H9 (cell line): ENCODE measurements at regions not wholly inside any gene's neighbourhood (a gene's known extent, or its start where the extent isn't known, plus 50 kb on each side); places are given as distances from the start of the nearest gene placed in this dataset.

Experiments
- DNase-seq: peaks from one replicate; pipeline ENCODE4 v3.0.0-alpha.2; 2017
- H2AFZ ChIP-seq: one replicate; pipeline ENCODE4 v1.6.1; 2013; ENCODE audit warnings: mild to moderate bottlenecking, low read length, control low read depth, moderate library complexity
- H2AK5ac ChIP-seq: 2 replicates; pipeline ENCODE4 v1.6.1; 2013; ENCODE audit warnings: low read length, control low read depth, mixed read lengths; ENCODE audit not compliant: insufficient read length
- H2BK120ac ChIP-seq: one replicate; pipeline ENCODE4 v1.6.1; 2013; ENCODE audit warnings: low read depth, mild to moderate bottlenecking, low read length, control low read depth, inconsistent platforms; ENCODE audit not compliant: poor library complexity, severe bottlenecking
- H2BK12ac ChIP-seq: 2 replicates; pipeline ENCODE4 v1.6.1; 2013; ENCODE audit warnings: low read length, control low read depth, mixed read lengths, low read depth; ENCODE audit not compliant: insufficient read length
- H2BK15ac ChIP-seq: 2 replicates; pipeline ENCODE4 v1.6.1; 2013; ENCODE audit warnings: low read depth, low read length, control low read depth
- H2BK20ac ChIP-seq: one replicate; pipeline ENCODE4 v1.6.1; 2013; ENCODE audit warnings: low read depth, mild to moderate bottlenecking, low read length, control low read depth, inconsistent platforms; ENCODE audit not compliant: poor library complexity, severe bottlenecking
- H2BK5ac ChIP-seq: 2 replicates; pipeline ENCODE4 v1.6.1; 2013; ENCODE audit warnings: low read length, control low read depth, mixed read lengths; ENCODE audit not compliant: insufficient read length
- H3K14ac ChIP-seq: 2 replicates; pipeline ENCODE4 v1.6.1; 2013; ENCODE audit warnings: low read length, control low read depth; ENCODE audit not compliant: insufficient read depth
- H3K18ac ChIP-seq: 2 replicates; pipeline ENCODE4 v1.6.1; 2013; ENCODE audit warnings: low read depth, mild to moderate bottlenecking, mixed read lengths, low read length, control low read depth; ENCODE audit not compliant: insufficient read length
- H3K23ac ChIP-seq: 2 replicates; pipeline ENCODE4 v1.6.1; 2013; ENCODE audit warnings: low read length, control low read depth, mixed read lengths, low read depth; ENCODE audit not compliant: insufficient read length
- H3K23me2 ChIP-seq: 2 replicates; pipeline ENCODE4 v1.6.1; 2013; ENCODE audit warnings: low read depth, mild to moderate bottlenecking, mixed read lengths, low read length, control low read depth; ENCODE audit not compliant: insufficient read length, poor library complexity, severe bottlenecking
- H3K27ac ChIP-seq: 2 replicates; pipeline ENCODE4 v1.5.1; 2013; ENCODE audit warnings: low read length, control low read depth, mixed read lengths, low read depth; ENCODE audit not compliant: insufficient read length
- H3K27me3 ChIP-seq: 2 replicates; pipeline ENCODE4 v1.6.1; 2013; ENCODE audit warnings: low read length, control low read depth, inconsistent platforms; ENCODE audit not compliant: insufficient read depth
- H3K4ac ChIP-seq: 2 replicates; pipeline ENCODE4 v1.6.1; 2013; ENCODE audit warnings: low read depth, mild to moderate bottlenecking, control low read depth, inconsistent platforms, low read length, moderate library complexity
- H3K4me1 ChIP-seq: 2 replicates; pipeline ENCODE4 v1.6.1; 2013; ENCODE audit warnings: low read length, control low read depth, inconsistent platforms; ENCODE audit not compliant: insufficient read depth
- H3K4me2 ChIP-seq: 2 replicates; pipeline ENCODE4 v1.6.1; 2013; ENCODE audit warnings: low read length, control low read depth, mixed read lengths; ENCODE audit not compliant: insufficient read length, insufficient read depth
- H3K56ac ChIP-seq: 2 replicates; pipeline ENCODE4 v1.6.1; 2013; ENCODE audit warnings: low read depth, mild to moderate bottlenecking, mixed read lengths, low read length, control low read depth; ENCODE audit not compliant: insufficient read length
- H3K79me1 ChIP-seq: 2 replicates; pipeline ENCODE4 v1.6.1; 2013; ENCODE audit warnings: low read depth, mild to moderate bottlenecking, moderate library complexity, low read length, control low read depth, inconsistent platforms; ENCODE audit not compliant: insufficient read depth, poor library complexity, severe bottlenecking
- H3K79me2 ChIP-seq: 2 replicates; pipeline ENCODE4 v1.6.1; 2013; ENCODE audit warnings: low read length, control low read depth, inconsistent platforms; ENCODE audit not compliant: insufficient read depth
- H3K9ac ChIP-seq: 2 replicates; pipeline ENCODE4 v1.6.1; 2013; ENCODE audit warnings: low read length, control low read depth, mixed read lengths; ENCODE audit not compliant: insufficient read length; ENCODE audit errors: extremely low read depth
- H3K9me3 ChIP-seq: one replicate; pipeline ENCODE4 v1.6.1; 2013; ENCODE audit warnings: low read depth, low read length, inconsistent platforms; ENCODE audit not compliant: control insufficient read depth
- H3T11ph ChIP-seq: one replicate; pipeline ENCODE4 v1.6.1; 2013; ENCODE audit warnings: mild to moderate bottlenecking, low read length, control low read depth, inconsistent platforms
- H4K20me1 ChIP-seq: one replicate; pipeline ENCODE4 v1.6.1; 2013; ENCODE audit not compliant: control insufficient read depth, insufficient read length, insufficient read depth
- H4K5ac ChIP-seq: 2 replicates; pipeline ENCODE4 v1.6.1; 2013; ENCODE audit warnings: low read depth, mild to moderate bottlenecking, mixed read lengths, low read length, control low read depth; ENCODE audit not compliant: insufficient read length
- H4K8ac ChIP-seq: replicated peaks from 2 replicates; pipeline ENCODE4 v1.6.1; 2013; ENCODE audit warnings: low read length, control low read depth, mixed read lengths, low read depth; ENCODE audit not compliant: insufficient read length
- H4K91ac ChIP-seq: 2 replicates; pipeline ENCODE4 v1.6.1; 2013; ENCODE audit warnings: low read depth, mild to moderate bottlenecking, moderate library complexity, mixed read lengths, low read length, control low read depth; ENCODE audit not compliant: insufficient read length
- H3K27ac Mint-ChIP-seq, 3 experiments: 2 replicates in 2 of 3; 3 replicates in 1 of 3; pipeline ENCODE4 v1.8.0; 2020 to 2021; ENCODE audit warnings: mixed read lengths in 3 of 3, mild to moderate bottlenecking in 1 of 3, moderate library complexity in 1 of 3
- H3K27me3 Mint-ChIP-seq: 2 replicates; pipeline ENCODE4 v1.8.0; 2021; ENCODE audit warnings: low read depth, mild to moderate bottlenecking, moderate library complexity, mixed read lengths
- H3K36me3 Mint-ChIP-seq, 3 experiments: 2 replicates in 2 of 3; 3 replicates in 1 of 3; pipeline ENCODE4 v1.8.0; 2020 to 2021; ENCODE audit warnings: low read depth in 3 of 3, mixed read lengths in 3 of 3; ENCODE audit not compliant: insufficient read depth in 1 of 3
- H3K4me1 Mint-ChIP-seq, 2 experiments: 2 replicates each; pipeline ENCODE4 v1.8.0; 2020; ENCODE audit warnings: mixed read lengths in 2 of 2
- H3K4me3 Mint-ChIP-seq, 2 experiments: 2 replicates in 1 of 2; 3 replicates in 1 of 2; pipeline ENCODE4 v1.8.0; 2020 to 2021; ENCODE audit warnings: mild to moderate bottlenecking in 2 of 2, mixed read lengths in 2 of 2, moderate library complexity in 1 of 2
- H3K9me3 Mint-ChIP-seq, 2 experiments: 2 replicates in 1 of 2; 3 replicates in 1 of 2; pipeline ENCODE4 v1.8.0; 2020; ENCODE audit warnings: mild to moderate bottlenecking in 2 of 2, mixed read lengths in 2 of 2, moderate library complexity in 1 of 2
- WGBS: extraction: QIAGEN DNeasy Blood & Tissue Kit; methylation state at CpG from one replicate; pipeline ENCODE4 v1.1.7; 2013; ENCODE audit warnings: missing lambda C conversion rate, low lambda C conversion rate, mixed read lengths; ENCODE audit not compliant: insufficient read length; ENCODE audit errors: extremely low coverage; 5-methylcytosine and 5-hydroxymethylcytosine counted together
- TF ChIP-seq, protein P1 (sequence below): fragments of 200-600 bp; sonication (generic); conservative IDR thresholded peaks from 3 replicates; pipeline ENCODE4 v1.8.0; 2021; ENCODE audit warnings: antibody characterized with exemption, mild to moderate bottlenecking

DNA sequence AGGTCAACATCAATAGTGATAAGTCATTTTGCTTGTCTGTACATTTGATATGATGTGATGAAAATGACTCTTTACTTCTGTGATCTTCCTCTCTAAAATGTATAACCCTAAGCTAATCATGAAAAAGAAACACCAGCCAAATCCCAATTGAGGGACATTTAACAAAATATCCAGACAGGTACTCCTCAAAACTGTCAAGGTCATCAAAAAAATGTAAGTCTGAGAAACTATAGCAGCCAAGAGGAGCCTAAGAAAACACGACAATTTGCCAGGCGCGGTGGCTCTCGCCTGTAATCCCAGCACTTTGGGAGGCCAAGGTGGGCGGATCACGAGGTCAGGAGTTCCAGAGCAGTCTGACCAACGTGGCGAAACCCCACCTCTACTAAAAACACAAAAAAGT, 708.5 kb upstream of the ID4 start:
- no peak overlapping the region for H3K27ac ChIP-seq
- H3K79me2 ChIP-seq, result no peaks in the 10 kb centered on the region
- H3K79me1 ChIP-seq, result no peaks in the 10 kb centered on the region
- H2BK15ac ChIP-seq, result no peak overlapping the region
- Mint-ChIP-seq H3K36me3 (no peaks in the 10 kb centered on the region), H3K27ac (no peak overlapping the region), H3K27me3 (no peaks in the 10 kb centered on the region; the same call in 1 of the 2 replicates), H3K4me1 (no peaks in the 10 kb centered on the region), H3K4me3 (no peak overlapping the region), H3K9me3 (peaks cover 0 to 2% of the 10 kb centered on the region in 2 experiments; a peak in 2 of 5 replicates)
- no peak overlapping the region for H3K18ac ChIP-seq
- TF ChIP-seq, protein P1, sequence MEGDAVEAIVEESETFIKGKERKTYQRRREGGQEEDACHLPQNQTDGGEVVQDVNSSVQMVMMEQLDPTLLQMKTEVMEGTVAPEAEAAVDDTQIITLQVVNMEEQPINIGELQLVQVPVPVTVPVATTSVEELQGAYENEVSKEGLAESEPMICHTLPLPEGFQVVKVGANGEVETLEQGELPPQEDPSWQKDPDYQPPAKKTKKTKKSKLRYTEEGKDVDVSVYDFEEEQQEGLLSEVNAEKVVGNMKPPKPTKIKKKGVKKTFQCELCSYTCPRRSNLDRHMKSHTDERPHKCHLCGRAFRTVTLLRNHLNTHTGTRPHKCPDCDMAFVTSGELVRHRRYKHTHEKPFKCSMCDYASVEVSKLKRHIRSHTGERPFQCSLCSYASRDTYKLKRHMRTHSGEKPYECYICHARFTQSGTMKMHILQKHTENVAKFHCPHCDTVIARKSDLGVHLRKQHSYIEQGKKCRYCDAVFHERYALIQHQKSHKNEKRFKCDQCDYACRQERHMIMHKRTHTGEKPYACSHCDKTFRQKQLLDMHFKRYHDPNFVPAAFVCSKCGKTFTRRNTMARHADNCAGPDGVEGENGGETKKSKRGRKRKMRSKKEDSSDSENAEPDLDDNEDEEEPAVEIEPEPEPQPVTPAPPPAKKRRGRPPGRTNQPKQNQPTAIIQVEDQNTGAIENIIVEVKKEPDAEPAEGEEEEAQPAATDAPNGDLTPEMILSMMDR, result no peak
- no peak overlapping the region for H2AFZ ChIP-seq
- H3K23ac ChIP-seq, result no peak overlapping the region
- H4K91ac ChIP-seq, result no peak overlapping the region
- H2BK120ac ChIP-seq, result no peak overlapping the region
- H2BK12ac ChIP-seq, result no peak overlapping the region
- WGBS, result no CpG with 5 or more reads among the region's 8 CpGs
- H2AK5ac ChIP-seq, result no peak overlapping the region
- no peak overlapping the region for H3K56ac ChIP-seq
- no peak for DNase-seq
- H3K4me2 ChIP-seq, result no peak overlapping the region
- no peak overlapping the region for H4K5ac ChIP-seq
- H4K8ac ChIP-seq, result no peak overlapping the region
- no peak overlapping the region for H3K9ac ChIP-seq
- H3K9me3 ChIP-seq, result no peaks in the 10 kb centered on the region
- H3T11ph ChIP-seq, result no peak overlapping the region
- H3K4ac ChIP-seq, result no peak overlapping the region
- no peak overlapping the region for H3K14ac ChIP-seq
- H3K27me3 ChIP-seq, result no peaks in the 10 kb centered on the region
- H4K20me1 ChIP-seq, result no peaks in the 10 kb centered on the region
- H3K23me2 ChIP-seq, result no peaks in the 10 kb centered on the region
- no peak overlapping the region for H2BK5ac ChIP-seq
- no peaks in the 10 kb centered on the region for H3K4me1 ChIP-seq
- H2BK20ac ChIP-seq, result no peak overlapping the region
